Forelimb muscle (tissue), 1 donor: ENCODE measurements at regions not wholly inside any gene's neighbourhood (a gene's known extent, or its start where the extent isn't known, plus 50 kb on each side); places are given as distances from the start of the nearest gene placed in this dataset.
A peak's percentile ranks its signal among the peaks of the same experiment; 100 is the strongest.

Experiments used
- DNase-seq: peaks from one replicate; pipeline ENCODE4 v3.0.0-alpha.2; 2013; ENCODE audit warnings: low read depth

DNA sequence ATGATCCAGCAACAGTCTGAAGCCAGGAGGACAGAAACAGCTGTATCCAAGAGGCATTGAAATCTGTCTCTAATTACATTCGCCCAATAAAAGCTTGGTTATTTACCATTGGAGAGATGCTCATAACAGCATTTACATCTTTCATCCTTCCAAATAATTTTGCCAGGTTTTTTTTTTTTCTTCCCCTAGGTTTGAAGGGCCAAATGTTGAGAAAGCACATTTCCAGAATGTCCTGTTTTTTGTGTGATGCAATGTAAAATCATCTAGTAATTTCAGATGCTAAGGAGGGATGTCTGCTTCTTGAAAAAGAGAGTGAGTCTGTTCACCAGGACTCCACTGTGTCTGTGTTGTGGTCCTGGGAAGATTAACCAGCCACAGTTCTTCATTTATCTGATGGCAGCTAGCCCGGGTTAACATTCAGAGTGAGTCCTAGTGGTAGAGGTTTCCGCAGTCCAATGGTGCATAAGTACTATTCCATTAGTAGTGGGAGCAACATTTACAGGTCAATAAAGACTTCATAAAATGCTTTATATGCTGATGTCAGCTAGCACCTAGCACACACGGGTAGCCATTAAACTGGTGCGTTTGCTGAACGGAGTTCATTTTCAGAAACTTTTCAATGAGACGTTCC, 406.8 kb downstream of the STIM2 start:
- no peak for DNase-seq

DNA sequence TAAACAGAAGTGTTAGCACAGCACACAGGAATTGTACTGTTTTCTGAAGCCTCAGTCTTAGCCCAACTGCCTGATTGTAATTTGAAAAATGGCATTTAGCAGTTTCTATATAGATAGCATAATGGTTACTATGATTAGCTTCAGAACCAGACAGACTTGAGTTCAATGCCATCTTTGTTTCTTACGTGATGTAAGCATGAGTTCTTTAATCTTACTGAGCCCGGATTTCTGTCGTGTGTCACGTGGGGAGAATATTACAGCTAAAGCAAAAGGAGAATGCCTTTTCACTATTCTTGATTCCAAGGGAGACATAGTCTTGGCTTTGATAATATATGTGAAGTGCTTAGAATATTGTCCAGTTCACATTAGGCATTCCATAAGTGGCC, 407.3 kb downstream of the STIM2 start:
- DNase-seq, result no peak

DNA sequence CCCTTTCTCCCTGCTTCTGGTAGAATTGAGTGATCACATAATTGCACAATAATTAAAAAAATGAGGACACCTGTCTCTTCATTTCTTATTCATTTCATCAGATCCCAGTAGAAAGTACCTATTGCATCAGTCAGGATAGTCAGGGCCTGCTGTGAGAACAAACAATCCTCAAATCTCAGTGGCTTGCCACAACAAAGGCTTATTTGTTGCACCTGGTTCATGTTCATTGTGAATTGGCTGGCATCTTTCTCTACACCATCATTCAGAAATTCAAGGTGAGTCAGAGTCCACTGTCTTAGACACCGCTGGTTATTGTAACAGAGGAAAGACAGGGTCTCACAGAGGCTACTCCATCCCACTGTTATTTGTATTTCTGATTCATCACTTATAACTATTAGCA, 409.8 kb downstream of the STIM2 start:
- DNase-seq, result no peak

DNA sequence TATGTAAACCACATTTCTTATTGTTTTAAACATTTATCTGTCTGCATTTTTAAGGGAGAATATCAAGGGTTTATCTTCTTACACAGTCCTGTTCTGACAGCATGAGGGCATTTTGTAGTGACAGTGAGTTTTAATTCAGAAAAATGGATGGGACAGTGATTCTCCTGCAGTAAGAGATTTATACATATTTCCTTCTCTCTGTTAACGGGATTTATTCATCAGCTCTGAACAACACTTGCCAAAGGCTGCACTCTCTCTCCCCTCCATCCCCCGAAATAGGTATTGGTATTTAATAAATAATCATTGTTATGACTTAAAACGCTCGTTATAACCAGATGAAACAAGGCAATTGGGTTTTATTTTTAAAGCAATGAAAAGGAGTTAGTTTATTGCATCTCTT, 410.9 kb downstream of the STIM2 start:
- DNase-seq, result no peak

DNA sequence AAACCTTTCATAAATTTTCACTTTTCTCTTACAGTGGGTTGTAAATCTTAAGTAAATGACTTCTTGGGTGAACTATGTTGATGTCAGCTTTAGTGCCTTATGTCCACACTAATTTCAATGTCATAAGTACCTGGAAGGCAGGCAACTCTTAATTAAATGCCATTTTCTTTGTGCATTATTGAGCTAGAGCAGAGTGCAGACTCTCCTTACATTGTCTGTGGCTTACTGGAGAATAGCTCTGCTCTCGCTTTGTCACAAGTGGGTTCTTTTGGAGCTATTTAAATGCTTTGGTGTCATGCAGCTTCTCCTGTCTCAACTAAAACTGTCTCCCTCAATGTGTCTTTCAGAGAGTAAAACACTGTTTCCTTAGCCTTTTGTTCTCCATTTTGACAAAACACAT, 411.6 kb downstream of the STIM2 start:
- DNase-seq, result no peak

DNA sequence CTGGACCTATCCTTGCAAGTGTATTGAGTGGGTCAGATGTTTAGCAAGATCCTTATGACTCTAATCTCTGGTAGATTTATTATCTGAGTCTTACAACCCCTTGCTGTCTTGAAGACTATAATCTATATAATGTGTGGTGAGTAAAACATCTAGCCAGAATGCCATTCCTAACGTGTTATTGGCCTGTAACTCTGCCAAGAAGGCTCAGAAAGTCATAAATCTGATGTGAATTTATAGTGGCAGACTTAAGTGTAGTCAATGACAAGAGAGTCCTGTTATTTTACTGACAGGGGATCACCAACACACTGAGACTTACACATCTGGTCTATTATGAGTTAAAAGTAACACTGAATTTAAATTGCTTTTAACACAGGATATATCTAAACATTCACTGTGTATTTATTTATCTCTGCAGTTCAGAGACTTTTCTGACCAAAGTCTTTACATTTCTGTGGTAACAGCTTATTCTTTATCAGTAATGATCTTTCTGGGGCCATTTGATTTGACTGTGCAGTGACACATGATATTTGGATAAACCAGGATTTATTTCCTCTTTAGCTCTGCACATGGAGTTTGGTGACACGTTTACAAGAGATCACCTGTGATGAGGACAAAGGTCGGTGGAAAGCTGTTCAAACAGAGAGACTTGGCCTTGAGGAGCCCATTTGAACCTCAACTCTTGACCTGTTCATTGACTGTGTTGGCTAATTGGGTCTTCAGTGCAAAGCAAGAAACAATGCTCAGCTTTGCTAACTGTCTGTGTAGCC, 415.8 kb downstream of the STIM2 start:
- DNase-seq, result no peak

DNA sequence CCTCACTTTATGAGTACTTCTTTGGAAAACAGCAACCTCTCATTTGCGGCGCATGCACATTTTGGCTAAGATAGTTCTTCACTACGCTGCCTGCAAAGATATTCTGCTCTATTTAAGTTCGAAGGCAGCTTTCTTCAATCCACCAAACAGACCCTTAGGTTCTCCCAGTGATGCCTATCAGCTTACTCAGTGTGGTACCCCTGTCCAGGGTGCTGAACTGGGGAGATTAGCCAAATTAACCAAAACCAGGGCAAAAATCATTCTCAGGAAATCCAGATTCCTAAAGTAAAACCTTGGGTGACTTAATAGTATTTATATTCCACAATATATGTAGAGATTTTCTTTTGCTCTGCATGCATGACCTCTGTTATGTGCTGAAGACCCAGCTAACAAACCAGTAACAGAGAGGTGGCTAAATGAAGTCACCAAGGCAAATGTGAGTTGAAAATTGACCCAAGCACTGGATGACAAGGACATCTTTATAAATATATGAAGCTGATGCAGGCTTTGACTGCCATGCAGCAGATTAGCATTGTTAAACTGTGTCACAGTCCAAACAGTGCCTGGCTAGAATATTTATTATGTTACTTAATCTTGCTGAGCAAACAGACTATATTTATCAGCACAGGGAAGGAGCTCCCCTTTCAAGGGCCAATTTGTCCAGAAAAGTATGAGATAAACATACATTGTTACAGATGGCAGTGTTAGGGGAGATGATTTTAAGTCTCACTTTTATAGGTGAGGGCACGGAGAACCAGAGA, 418.2 kb downstream of the STIM2 start:
- peak; percentile 13 for DNase-seq

DNA sequence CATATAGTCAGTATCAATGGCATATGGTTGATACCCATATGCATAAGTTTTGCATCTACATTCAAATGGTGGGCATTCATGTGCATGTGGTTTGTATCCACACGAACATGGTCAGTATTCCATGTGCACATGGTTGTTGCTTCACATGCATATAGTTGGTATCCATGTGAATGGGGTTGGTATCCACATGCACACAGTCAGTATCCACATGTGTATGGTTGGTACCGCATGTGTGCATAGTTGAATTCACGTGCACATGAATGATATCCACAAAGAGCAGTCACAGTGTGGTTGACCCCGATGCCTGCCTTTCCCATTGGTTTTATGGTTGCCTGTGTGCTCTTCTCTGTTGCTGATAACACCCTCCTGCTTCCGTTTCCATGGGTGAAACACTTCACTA, 427.9 kb downstream of the STIM2 start:
- DNase-seq, result no peak

DNA sequence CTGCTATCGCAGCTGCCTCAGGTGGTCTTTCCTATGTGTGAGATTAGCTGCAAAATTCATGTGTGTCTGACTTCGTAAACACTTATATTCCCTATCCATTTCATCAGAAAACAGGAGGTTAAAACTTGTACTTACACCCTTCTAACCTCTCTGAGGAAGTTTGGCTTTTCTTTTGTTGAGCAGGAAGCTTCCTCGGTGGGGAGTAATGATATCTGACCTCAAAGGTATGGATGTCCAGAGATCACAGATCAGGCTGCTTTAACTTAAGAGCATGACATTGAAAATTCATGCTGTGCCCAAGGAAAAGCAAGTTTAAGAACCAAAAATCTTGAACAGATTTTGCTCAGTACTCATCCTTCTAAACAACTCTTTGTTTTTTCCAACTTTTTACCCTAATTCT, 429.1 kb downstream of the STIM2 start:
- no peak for DNase-seq

DNA sequence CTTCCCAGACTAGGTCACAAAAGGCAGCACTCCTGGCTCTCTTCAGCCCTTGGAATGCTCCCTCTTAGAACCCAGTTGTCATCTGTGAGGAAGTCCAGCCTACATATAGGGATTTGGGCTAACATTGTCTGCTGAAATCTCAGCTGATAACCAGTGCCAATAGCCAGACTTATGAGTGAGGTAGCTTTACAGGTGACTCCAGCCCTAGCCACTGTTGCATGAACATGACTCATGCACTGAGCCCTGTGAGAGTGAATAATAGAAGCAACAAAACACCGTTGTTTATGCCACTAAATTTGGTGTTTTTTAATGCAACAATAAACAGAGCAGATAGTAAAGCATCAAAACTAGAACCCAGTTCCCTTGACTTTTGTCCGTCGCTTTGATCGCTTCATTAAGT, 433.2 kb downstream of the STIM2 start:
- DNase-seq, result no peak

DNA sequence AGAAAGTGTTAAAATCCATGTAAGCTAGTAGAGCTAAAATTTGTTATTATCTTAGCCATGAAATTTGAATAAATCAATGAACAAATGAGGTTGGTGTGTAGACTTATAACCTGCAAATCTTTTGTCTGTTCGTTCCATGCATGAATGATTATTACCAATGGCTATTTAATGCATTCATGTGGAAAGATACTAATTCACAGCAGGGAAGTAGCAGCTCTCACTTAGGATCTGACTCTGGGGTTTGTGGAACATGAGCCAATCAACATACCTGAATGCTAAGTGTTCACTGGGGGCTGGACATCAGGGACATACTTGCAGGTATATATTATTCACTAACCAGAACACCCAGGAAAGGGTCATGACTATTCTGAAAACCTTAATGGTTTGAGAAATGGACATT, 444.1 kb downstream of the STIM2 start:
- DNase-seq, result no peak

DNA sequence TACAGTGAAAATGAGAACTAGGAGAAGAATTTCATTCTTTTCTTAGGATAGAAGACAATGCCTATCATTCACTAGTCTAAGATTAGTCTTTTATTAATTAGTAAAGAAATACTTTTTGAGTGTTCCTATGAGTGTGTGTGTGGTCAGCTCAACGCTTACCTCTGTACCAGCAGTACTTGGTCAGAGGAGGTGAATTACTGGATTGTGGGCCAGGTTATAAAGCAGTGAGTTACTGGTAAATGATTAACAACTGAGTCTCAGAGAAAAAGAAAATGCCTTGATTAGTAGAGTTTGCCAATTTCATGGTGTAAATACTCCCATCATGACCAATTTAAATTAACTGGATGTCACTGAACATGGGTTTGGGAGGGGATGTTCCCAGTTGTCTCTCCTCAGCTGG, 444.6 kb downstream of the STIM2 start:
- no peak for DNase-seq

DNA sequence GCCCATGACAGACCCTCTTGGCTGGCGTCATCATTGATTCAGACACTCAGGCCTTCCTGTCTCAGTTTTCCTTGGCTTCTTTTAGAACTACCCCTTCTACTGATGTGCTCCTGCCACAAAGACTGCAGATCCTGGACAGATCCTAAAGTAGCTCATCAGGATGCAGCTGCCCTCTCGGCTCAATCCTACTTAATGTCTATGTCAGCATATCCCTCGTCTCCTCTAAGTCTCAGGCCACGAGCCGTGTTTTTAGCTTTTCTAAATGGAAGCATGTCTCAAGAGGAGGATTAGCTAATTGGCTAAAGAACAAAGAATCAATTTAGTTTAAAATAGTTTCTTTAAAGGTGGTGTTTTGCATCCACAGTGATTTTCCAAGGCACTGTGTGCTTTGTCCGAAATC, 447.7 kb downstream of the STIM2 start:
- no peak for DNase-seq

DNA sequence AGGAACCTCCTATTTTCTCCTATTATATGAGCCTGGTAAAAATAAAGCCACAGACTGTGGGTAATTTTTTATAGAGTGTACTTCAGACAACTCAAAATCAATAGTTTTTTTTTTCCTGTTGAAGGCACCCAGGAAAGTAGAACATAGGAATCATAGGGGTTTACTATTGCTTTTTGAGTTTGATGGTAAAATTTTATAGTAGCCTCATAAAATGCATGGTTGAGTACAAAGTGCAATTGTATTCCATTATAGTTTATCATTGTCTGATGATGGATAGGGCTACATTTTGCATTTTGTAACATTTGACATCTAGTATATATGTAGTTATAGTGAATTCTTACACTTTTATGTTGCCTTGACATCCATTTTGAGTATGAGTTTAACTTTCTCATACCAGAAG, 455.0 kb downstream of the STIM2 start:
- no peak for DNase-seq

DNA sequence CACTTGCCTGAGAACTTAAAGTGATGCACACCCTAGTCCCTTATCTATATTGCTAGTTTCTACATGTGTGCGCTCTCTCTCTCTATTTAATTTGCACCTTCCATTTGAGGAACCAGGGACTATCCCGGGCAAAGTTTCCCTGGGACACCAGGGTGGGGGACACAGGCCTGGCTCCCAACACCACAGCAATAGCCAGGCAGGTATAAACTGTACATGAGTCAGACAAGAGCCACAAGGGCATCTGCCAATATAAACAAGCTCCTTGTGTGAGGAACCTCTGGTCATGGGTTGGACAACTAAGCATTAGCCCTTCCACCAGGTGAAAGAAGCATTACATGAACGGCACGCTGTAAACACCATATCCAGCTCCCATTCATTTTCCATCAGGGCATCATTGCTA, 455.5 kb downstream of the STIM2 start:
- DNase-seq, result no peak

DNA sequence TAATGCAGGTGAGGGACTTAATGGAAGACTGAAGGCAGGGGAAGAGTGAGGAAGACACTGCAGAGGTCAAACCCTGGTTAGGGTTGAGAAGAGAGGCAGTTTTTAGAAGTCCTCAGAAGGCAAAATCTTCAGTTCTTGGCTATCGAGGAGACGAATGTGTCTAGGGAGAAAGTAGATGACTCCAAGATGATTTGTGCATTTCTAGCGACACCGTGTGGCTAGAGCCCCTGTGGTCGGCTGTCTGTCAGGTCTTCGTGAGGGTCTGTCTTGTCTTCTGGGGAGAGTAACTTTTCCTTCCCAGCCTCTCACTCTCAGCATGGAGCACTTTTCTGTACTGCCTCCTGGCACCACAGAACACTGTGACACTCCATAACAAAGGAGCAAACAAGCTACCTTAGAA, 458.1 kb downstream of the STIM2 start:
- DNase-seq, result peak; percentile 35

DNA sequence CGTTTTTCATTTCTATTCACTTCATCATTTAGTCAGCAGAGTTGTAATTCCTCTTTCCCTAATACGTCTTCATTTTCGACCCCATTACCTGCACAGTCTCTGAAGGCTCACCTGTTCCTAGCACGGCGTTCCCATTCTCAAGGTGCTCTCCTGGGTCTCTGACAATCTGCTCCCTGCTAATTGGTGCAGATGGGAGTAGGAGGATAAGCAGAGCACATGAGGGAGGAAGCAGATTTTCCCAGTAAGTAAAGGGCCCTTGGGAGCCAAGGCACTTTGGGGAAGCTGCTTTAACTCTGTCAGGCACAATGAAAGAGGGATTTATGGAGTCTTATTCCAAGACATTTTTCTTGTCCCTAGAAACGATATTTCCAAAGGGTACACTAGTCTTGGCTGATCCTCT, 466.4 kb downstream of the STIM2 start:
- no peak for DNase-seq

DNA sequence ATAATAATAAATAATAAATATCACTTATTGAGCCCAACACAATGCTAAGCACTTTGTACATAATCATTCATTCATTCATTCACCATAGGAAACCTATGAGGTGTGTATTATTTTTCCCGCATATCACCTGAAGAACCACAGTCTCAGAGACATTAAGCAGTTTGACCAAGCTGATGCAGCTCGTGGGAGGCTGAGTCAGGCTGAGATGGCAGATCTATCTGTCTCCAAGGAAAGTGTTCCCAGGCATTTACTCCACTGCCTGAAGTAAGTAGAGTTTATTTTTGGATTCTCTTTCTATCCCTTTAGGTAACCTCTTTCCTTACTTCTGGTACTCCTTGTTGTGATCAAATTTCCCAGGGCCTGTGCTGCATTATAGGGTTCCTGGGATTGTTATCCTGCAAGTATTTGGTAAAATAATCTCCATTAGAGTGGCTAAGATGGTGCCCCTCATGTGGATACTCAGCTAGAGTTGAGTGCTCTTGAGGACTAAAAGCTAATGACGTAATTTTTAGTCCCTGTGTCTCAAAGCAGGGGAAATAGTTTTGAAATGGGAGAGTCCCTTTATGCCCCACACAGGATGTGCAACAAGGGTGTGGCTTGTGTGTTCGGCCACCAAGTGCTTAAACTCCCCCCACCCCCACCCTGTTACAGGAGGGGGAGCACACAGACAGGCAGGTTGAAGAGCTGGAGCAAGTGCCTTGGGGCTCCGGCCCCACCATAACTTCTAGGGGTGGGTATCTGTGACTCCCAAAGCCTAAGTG, 467.0 kb downstream of the STIM2 start:
- DNase-seq, result no peak

DNA sequence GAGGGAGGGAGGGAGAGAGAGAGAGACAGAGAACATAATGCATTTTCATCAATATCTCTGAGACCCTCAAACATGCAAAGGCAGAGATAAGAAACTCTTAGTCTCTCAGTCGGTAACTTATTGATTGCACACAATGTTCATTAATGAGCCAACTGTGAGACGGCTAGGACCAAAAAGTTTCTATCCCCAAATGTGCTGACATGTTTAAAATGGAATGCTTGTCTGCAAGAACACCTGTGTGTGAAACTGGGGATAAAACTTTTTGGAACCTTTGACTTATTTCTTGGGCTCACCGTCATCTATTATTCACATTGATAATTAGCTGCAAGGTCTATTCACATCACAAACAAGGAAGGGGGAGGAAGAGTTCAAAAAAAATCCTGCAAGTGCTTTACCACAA, 477.9 kb downstream of the STIM2 start:
- DNase-seq, result no peak

DNA sequence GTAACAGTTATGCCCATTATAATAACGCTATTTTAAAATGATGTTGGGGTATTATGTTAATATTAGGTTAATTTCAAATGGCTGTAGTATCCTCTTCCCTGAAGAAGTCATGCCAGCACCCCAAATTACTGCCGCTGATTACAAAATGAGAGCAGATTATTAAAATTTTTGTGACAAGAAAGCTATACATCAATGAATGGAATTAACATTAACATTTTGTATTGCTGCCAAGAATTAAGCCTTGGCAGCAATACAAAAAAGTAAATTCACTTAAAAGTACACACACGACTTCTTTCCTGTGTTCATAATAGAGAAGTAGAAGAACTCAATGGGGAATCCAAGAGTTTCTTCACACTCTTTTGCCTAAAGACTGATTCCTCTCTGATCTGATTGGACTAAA, 482.8 kb downstream of the STIM2 start:
- DNase-seq, result no peak

DNA sequence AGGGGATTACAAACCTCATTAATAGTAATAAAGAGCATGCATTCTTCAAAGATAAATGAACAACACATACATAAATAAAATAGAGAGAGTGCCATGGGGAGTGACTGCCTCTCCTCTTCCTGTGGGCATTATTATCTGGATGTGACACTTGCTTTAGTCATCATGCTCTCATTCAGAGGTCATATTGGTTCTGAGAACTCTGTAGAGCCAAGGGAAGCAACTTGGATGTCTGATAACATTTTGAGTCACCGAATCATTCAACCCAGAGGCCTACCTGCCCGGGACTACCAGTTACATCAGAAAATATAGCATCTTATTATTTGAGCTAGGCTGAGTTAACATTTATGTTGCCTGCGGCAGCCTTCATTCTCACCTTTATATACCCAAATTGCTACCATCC, 489.5 kb downstream of the STIM2 start:
- DNase-seq, result no peak

DNA sequence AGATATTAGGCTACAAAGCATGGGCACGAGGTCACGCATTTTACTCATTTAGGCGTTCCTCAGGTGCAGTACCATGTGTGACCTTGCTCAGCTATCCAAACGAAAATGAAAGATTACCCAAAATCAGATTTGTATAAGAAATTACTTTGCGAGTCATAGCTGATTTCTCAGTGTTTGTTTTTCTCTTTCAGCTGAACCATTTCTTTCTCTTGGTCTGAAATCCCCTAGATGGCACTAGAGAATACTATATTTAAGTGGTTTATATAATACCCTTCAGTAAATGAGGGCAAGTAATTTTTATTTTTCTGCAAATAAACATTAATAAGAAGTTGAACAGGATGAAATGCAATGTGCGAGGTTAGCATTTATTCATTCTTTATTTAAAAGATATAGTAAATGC, 496.6 kb downstream of the STIM2 start:
- DNase-seq, result peak; percentile 34
